ENCODE measurements at regions not wholly inside any gene's neighbourhood (a gene's known extent, or its start where the extent isn't known, plus 50 kb on each side); places are given as distances from the start of the nearest gene placed in this dataset.

DNA sequence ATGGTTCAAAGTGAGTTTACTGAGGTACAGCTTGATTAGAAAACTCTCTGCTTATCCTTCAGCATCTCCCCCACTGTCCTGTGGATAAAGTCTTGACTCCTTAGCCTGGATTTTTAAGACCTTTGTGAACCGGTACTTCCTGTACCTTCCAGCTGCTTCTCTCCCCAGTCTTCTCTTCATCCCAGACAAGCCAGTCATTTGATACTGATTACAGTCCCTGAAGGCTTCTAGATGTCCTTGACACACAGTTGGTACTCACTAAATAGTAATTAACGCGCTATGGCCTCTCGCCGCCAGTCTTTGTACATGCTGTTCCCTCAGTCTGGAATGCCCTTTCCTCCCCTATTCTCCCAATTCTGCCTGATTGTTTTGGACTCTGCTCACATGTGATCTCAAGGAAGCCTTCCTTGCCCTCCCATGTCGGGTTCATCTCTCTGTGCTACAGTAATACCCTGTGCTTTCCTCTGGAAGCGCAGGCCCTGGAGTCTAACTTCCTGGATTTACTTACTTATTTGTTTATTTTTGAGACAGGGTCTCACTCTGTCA is 50.6 kb upstream of the PTGR2 start:
- no peak for DNase-seq

- DNase-seq: no peak
Observed at GRCh38 chr14:73797543-73798265, 53.9 kb upstream of the PTGR2 start.

GRCh38 chr14:73796893-73797542 is 54.6 kb upstream of the PTGR2 start:
- no peak for DNase-seq

DNA sequence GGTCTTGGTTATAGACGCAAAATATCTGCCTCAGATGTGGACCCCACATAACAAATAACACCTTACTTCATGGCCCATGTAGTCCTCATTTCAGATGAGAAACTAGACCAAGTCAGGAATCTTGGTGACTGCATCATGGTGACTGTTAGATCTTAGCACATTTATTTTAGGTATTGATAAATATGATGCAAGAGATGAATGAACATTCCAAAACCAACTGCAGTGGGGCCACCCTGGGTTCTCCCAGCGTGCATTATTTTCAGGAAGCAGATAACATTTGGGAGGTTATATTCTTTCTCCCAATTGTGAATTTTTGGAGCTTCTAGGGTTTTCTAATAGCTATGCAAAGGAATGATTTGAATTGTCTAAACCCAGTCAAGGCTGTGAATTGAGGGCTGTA is 55.2 kb upstream of the PTGR2 start:
- no peak for DNase-seq

DNA sequence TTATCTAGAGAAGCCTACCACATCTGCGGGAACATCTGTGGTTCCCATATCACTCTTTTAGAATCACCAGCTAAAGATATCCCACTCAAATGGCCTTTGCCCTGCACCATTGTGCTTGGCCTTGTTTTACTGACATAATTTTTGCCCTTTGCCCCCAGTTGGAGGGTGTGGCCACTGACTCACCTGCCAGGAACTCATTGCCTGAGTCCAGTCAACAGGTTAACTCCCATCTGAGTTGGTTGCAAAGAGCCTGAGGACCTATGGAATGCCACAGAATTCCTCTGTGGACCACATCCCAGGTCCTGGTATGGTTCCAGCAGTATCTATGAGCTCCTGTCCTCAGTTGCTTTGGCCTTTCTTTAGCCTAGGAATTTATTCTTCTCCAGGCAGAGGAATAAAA is 55.7 kb upstream of the PTGR2 start:
- DNase-seq: no peak

DNA sequence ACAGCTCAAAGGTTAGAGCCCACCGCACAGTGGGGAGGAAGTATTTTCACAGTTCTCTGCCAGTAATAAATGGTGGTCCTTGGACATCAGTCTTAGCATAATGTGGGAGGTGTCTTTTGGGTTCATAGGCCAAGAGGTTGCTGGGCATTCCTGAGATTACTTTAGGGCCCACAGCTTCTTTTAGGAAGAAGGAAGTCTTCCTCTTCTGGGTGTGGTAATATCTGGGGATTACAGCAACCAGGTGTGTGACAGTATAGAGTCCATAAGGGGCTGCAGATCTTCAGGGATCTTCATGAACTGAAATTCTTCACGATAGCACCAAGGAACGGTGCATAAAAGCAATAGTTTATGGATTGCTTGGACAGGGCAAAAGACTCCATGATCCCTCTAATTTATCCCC is 56.2 kb upstream of the PTGR2 start:
- DNase-seq: no peak

GRCh38 chr14:73794146-73794545 is 57.5 kb upstream of the PTGR2 start:
- DNase-seq: no peak

DNA sequence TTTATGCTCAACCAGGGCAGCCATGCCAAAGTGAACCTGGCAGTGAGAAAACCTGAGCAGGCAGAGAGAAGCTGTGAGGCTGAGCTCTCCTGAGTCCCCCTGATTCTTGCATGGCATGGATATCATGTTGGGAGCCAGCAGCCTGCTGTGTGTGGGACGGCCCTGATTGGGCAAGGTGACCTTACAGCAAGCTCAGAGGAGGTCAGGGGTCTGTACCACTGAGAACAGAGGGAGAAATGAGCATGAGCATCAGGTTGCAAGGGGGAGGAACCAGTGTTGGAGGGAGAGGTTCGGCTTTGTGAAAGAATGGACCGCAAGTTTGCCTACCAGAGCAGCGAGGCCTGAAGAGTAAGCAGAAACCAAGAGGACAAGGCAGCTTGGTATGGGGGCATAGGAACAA is 59.1 kb upstream of the PTGR2 start:
- DNase-seq: no peak

GRCh38 chr14:73789989-73790581 is 61.5 kb upstream of the PTGR2 start:
- DNase-seq: peak; percentile 31 to 55

- no peak for DNase-seq
Observed at GRCh38 chr14:73788701-73789551, 62.7 kb upstream of the PTGR2 start.

GRCh38 chr14:73788317-73788598 is 63.4 kb upstream of the PTGR2 start:
- DNase-seq: no peak

DNA sequence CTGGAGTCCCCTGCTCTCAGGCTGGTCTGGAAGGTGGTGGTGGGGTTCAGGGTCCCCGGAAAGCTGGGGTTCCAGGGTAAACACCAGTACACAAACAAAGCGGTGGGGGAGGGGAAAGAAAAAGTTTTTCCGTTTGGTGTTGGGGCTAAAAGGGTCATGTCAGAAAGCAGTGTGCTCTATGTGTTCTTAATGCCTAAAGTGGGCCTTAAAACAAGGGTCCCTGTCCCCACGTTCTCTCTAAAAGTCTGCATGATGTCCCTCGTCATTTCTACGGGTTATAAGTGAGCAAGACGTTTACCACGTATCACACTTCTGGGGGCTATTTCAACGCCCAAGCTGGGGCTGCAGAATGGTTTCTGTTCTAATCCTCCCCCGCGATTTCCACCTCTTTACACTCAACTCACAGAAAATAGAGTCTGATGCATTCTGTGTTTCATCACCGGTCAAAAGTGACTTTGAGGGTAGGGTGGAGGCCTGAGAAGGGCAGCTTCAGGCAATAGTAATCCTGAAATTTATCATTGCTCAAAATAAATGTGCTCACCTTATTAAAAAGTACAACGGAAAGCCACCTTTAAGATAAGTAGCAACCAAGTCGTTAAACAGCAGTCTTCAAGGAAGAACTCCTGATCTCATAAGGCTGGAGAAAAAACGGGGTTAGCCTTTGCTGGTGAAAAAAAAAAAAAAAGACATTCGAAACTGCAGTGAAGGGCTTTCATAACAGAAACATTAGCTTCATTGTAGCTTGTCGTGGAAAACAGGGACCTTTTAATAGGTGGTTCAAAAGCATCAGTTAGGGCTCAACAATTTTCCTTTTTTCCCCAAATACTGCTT is 63.9 kb upstream of the PTGR2 start:
- DNase-seq: no peak

GRCh38 chr14:73786636-73787485 is 64.8 kb upstream of the PTGR2 start:
- DNase-seq: peak in 1 of 2 experiments; percentile 32

GRCh38 chr14:73785834-73786635 is 65.6 kb upstream of the PTGR2 start:
- peak; percentile 17 to 61 for DNase-seq

DNA sequence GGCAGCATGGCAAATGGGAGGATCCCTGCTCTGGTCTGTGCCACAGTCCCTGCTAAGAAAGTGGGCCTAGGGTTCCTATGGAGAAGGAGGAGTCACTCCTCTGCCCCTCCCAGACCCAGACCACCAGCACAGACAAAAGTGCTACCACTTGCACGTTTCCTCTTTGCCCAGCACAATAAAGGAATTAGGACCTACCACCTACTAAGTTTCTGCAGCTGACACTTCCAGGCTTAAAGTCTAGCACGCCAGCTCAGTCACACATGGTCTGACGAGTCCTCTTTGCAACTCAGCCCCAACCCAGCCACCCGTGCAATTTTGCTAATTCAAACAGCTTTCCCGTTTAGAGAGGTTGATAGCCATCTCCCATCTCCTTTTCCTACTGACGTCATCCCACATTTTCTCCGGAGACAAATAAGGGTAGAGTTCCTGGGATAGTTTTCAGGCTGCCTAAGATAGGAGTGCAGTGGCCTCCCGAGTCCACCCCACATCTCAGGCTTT is 66.2 kb upstream of the PTGR2 start:
- DNase-seq: peak in 1 of 2 experiments; percentile 5

GRCh38 chr14:73784988-73785313 is 66.7 kb upstream of the PTGR2 start:
- DNase-seq: no peak

- no peak for DNase-seq
Observed at GRCh38 chr14:73784181-73784987, 67.2 kb upstream of the PTGR2 start.

- no peak for DNase-seq
Observed at GRCh38 chr14:73783107-73783727, 68.4 kb upstream of the PTGR2 start.

DNA sequence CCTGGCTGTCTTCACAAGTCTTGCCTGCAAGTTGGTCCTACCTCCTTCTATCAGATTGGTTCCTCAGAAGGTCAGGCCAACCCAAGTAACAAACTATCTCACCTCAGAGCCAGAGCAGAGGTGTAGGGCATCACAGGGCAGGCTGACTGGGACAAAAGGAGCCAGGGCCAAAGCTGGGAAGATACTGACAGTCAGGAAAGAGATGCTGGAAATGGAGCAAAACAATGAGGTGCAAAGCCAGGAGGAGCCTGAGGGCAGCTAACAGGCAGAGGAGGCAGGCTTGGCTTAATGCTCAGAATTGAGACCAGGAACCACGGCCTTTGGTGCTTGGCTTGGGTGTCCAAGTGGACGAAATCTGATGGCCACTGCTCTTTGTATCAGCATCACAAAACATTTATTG is 68.4 kb upstream of the PNMA1 start:
- DNase-seq: no peak
